HEK293 (cell line): ENCODE measurements at regions not wholly inside any gene's neighbourhood (a gene's known extent, or its start where the extent isn't known, plus 50 kb on each side); places are given as distances from the start of the nearest gene placed in this dataset.
A peak's percentile ranks its signal among the peaks of the same experiment; 100 is the strongest.

Experiments
- CTCF ChIA-PET: fragments of 350-600 bp; formaldehyde crosslinking; extraction: SDS; loops from one replicate; lab custom pipeline; 2021; ENCODE audit warnings: antibody characterized with exemption; lab: Yijun Ruan, JAX
- POLR2A ChIA-PET: fragments of 300-600 bp; formaldehyde crosslinking; extraction: SDS; loops from one replicate; lab custom pipeline; 2020; ENCODE audit warnings: antibody characterized with exemption, inconsistent platforms; lab: Yijun Ruan, JAX
- H3K27ac ChIP-seq: fragments of 200-500 bp; sonication (Bioruptor generic); 2 replicates; pipeline ENCODE4 v1.5.1; 2014; ENCODE audit warnings: low read depth, low read length, control low read depth, inconsistent platforms; ENCODE audit errors: extremely low read depth
- H3K36me3 ChIP-seq, 2 experiments: fragments of 200-500 bp in 1 of 2; sonication (Bioruptor generic) in 1 of 2; 1 replicate in 1 of 2; 2 replicates in 1 of 2; pipeline ENCODE4 v1.5.1; 2014 to 2017; ENCODE audit warnings: inconsistent platforms in 2 of 2, low read length in 2 of 2; ENCODE audit not compliant: control insufficient read depth in 2 of 2, insufficient read depth in 1 of 2
- H3K4me1 ChIP-seq: fragments of 200-500 bp; sonication (Bioruptor generic); 2 replicates; pipeline ENCODE4 v1.5.1; 2014; ENCODE audit warnings: mild to moderate bottlenecking, low read length, inconsistent platforms; ENCODE audit not compliant: control insufficient read depth, insufficient read depth
- H3K4me3 ChIP-seq: 2 replicates; pipeline ENCODE4 v1.5.1; 2011; ENCODE audit warnings: low read depth, mild to moderate bottlenecking, control low read depth, low read length, moderate library complexity
- H3K9me3 ChIP-seq: fragments of 200-500 bp; sonication (Bioruptor generic); 2 replicates; pipeline ENCODE4 v1.5.1; 2014; ENCODE audit warnings: low read depth, low read length, inconsistent platforms; ENCODE audit not compliant: control insufficient read depth, insufficient read depth
- EGR2 ChIP-seq: fragments of 450-650 bp; formaldehyde crosslinking; IDR thresholded peaks from 2 replicates; pipeline ENCODE4 v1.5.1; 2016; ENCODE audit warnings: low read depth, missing biosample characterization, missing genetic modification characterization
- KLF1 ChIP-seq: fragments of 450-650 bp; formaldehyde crosslinking; IDR thresholded peaks from 2 replicates; pipeline ENCODE4 v1.5.1; 2016; ENCODE audit warnings: missing biosample characterization, missing genetic modification characterization
- PBX3 ChIP-seq: sonication (generic); formaldehyde crosslinking; IDR thresholded peaks from 2 replicates; pipeline ENCODE4 v1.8.1; 2022; ENCODE audit warnings: mild to moderate bottlenecking, moderate library complexity, missing genetic modification reagents
- REPIN1 ChIP-seq: fragments of 450-650 bp; formaldehyde crosslinking; IDR thresholded peaks from 2 replicates; pipeline ENCODE4 v1.5.1; 2017; ENCODE audit warnings: missing biosample characterization, missing genetic modification characterization, low read depth
- SP7 ChIP-seq: fragments of 450-650 bp; formaldehyde crosslinking; IDR thresholded peaks from 2 replicates; pipeline ENCODE4 v1.5.1; 2016; ENCODE audit warnings: missing biosample characterization, missing genetic modification characterization
- ZBTB17 ChIP-seq: fragments of 450-650 bp; formaldehyde crosslinking; IDR thresholded peaks from 2 replicates; pipeline ENCODE4 v1.5.1; 2016; ENCODE audit warnings: missing biosample characterization, missing genetic modification characterization
- ZBTB21 ChIP-seq: fragments of 450-650 bp; formaldehyde crosslinking; IDR thresholded peaks from 2 replicates; pipeline ENCODE4 v1.5.1; 2017; ENCODE audit warnings: missing biosample characterization, missing genetic modification characterization
- ZBTB8A ChIP-seq: fragments of 450-650 bp; formaldehyde crosslinking; IDR thresholded peaks from 2 replicates; pipeline ENCODE4 v1.5.1; 2016; ENCODE audit warnings: missing biosample characterization, missing genetic modification characterization
- ZFHX2 ChIP-seq: fragments of 450-650 bp; formaldehyde crosslinking; conservative IDR thresholded peaks from 2 replicates; pipeline ENCODE4 v1.5.1; 2016; ENCODE audit warnings: missing biosample characterization, missing genetic modification characterization
- ZNF114 ChIP-seq: fragments of 450-650 bp; formaldehyde crosslinking; IDR thresholded peaks from 2 replicates; pipeline ENCODE4 v1.5.0; 2017; ENCODE audit warnings: missing biosample characterization, missing genetic modification characterization
- ZNF121 ChIP-seq: fragments of 450-650 bp; formaldehyde crosslinking; IDR thresholded peaks from 2 replicates; pipeline ENCODE4 v1.5.1; 2016; ENCODE audit warnings: missing biosample characterization, missing genetic modification characterization
- ZNF132 ChIP-seq: fragments of 450-650 bp; formaldehyde crosslinking; IDR thresholded peaks from 2 replicates; pipeline ENCODE4 v1.5.1; 2017; ENCODE audit warnings: missing biosample characterization, missing genetic modification characterization, borderline replicate concordance
- ZNF157 ChIP-seq: fragments of 450-650 bp; formaldehyde crosslinking; IDR thresholded peaks from 2 replicates; pipeline ENCODE4 v1.5.1; 2016; ENCODE audit warnings: missing biosample characterization, missing genetic modification characterization
- ZNF248 ChIP-seq: fragments of 450-650 bp; formaldehyde crosslinking; IDR thresholded peaks from 2 replicates; pipeline ENCODE4 v1.5.1; 2017; ENCODE audit warnings: missing biosample characterization, missing genetic modification characterization
- ZNF324 ChIP-seq: fragments of 450-650 bp; formaldehyde crosslinking; IDR thresholded peaks from 2 replicates; pipeline ENCODE4 v1.5.1; 2016; ENCODE audit warnings: missing biosample characterization, missing genetic modification characterization
- ZNF366 ChIP-seq: fragments of 450-650 bp; formaldehyde crosslinking; conservative IDR thresholded peaks from 2 replicates; pipeline ENCODE4 v1.5.1; 2016; ENCODE audit warnings: missing biosample characterization, missing genetic modification characterization
- ZNF555 ChIP-seq: fragments of 450-650 bp; formaldehyde crosslinking; conservative IDR thresholded peaks from 2 replicates; pipeline ENCODE4 v1.5.1; 2017; ENCODE audit warnings: missing biosample characterization, mild to moderate bottlenecking, missing genetic modification characterization, inconsistent platforms
- ZNF621 ChIP-seq: fragments of 450-650 bp; formaldehyde crosslinking; IDR thresholded peaks from 2 replicates; pipeline ENCODE4 v1.5.1; 2017; ENCODE audit warnings: missing biosample characterization, missing genetic modification characterization
- ZNF624 ChIP-seq: fragments of 450-650 bp; formaldehyde crosslinking; IDR thresholded peaks from 2 replicates; pipeline ENCODE4 v1.5.1; 2017; ENCODE audit warnings: missing biosample characterization, missing genetic modification characterization
- ZNF707 ChIP-seq: fragments of 450-650 bp; formaldehyde crosslinking; IDR thresholded peaks from 2 replicates; pipeline ENCODE4 v1.5.1; 2016; ENCODE audit warnings: missing biosample characterization, missing genetic modification characterization
- TF ChIP-seq, protein P1 (sequence below): fragments of 450-650 bp; formaldehyde crosslinking; IDR thresholded peaks from 2 replicates; pipeline ENCODE4 v1.5.1; 2016; ENCODE audit warnings: missing biosample characterization, missing genetic modification characterization
- TF ChIP-seq, protein P2 (sequence below): fragments of 450-650 bp; formaldehyde crosslinking; IDR thresholded peaks from 2 replicates; pipeline ENCODE4 v1.5.1; 2017; ENCODE audit warnings: missing biosample characterization, missing genetic modification characterization

GRCh38 chr2:236693531-236693930, 123.9 kb downstream of the ACKR3 start:
- H3K27ac ChIP-seq: no peak overlapping the region
- POLR2A ChIA-PET: no interaction called here
- CTCF ChIA-PET: interaction anchor here (1.1 kb wide), 1 partner anchor 180 kb away, joined by 3 read pairs; no protein-coding TSS in a partner anchor
- TF ChIP-seq ZBTB21: no peak
- no peak for TF ChIP-seq ZBTB8A (tag by site-specific recombination)
- no peak for TF ChIP-seq ZNF114 (tag by site-specific recombination)
- TF ChIP-seq ZNF324 (tag by site-specific recombination): no peak
- TF ChIP-seq, all 188 proteins: peak for 0
- Histone ChIP-seq H3K9me3 (no peaks in the 10 kb centered on the region), H3K4me3 (no peak overlapping the region), H3K4me1 (peaks cover 5% of the 10 kb centered on the region; the same call in 1 of the 2 replicates), H3K36me3 (no peaks in the 10 kb centered on the region)

- CTCF ChIA-PET: interaction anchor here (0.6 to 1.1 kb wide), 3 partner anchors 34 to 771 kb away, joined by 3 read pairs; no protein-coding TSS in a partner anchor
- H3K4me3 ChIP-seq: no peak overlapping the region
- H3K36me3 ChIP-seq: no peaks in the 10 kb centered on the region
- POLR2A ChIA-PET: no interaction called here
- TF ChIP-seq ZNF555 (no peak), ZNF624 (tag by site-specific recombination) (no peak), PBX3 (CRISPR knock-in tag) (no peak), REPIN1 (tag by site-specific recombination) (no peak), ZNF157 (tag by site-specific recombination) (no peak), ZNF366 (tag by site-specific recombination) (no peak), ZNF121 (tag by site-specific recombination) (no peak), ZNF248 (tag by site-specific recombination) (no peak), ZNF132 (tag by site-specific recombination) (no peak)
- TF ChIP-seq, protein P1, sequence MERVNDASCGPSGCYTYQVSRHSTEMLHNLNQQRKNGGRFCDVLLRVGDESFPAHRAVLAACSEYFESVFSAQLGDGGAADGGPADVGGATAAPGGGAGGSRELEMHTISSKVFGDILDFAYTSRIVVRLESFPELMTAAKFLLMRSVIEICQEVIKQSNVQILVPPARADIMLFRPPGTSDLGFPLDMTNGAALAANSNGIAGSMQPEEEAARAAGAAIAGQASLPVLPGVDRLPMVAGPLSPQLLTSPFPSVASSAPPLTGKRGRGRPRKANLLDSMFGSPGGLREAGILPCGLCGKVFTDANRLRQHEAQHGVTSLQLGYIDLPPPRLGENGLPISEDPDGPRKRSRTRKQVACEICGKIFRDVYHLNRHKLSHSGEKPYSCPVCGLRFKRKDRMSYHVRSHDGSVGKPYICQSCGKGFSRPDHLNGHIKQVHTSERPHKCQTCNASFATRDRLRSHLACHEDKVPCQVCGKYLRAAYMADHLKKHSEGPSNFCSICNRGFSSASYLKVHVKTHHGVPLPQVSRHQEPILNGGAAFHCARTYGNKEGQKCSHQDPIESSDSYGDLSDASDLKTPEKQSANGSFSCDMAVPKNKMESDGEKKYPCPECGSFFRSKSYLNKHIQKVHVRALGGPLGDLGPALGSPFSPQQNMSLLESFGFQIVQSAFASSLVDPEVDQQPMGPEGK (tag by site-specific recombination): no peak
- TF ChIP-seq, protein P2, sequence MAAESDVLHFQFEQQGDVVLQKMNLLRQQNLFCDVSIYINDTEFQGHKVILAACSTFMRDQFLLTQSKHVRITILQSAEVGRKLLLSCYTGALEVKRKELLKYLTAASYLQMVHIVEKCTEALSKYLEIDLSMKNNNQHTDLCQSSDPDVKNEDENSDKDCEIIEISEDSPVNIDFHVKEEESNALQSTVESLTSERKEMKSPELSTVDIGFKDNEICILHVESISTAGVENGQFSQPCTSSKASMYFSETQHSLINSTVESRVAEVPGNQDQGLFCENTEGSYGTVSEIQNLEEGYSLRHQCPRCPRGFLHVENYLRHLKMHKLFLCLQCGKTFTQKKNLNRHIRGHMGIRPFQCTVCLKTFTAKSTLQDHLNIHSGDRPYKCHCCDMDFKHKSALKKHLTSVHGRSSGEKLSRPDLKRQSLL (tag by site-specific recombination): no peak
- no peaks in the 10 kb centered on the region for H3K4me1 ChIP-seq
- no peaks in the 10 kb centered on the region for H3K9me3 ChIP-seq
- H3K27ac ChIP-seq: no peak overlapping the region
Observed at GRCh38 chr2:236694146-236694888, 124.7 kb downstream of the ACKR3 start.

- TF ChIP-seq ZFHX2 (tag by site-specific recombination): peak; percentile 94
- TF ChIP-seq ZBTB17 (tag by site-specific recombination): no peak
- TF ChIP-seq EGR2 (tag by site-specific recombination): peak; percentile 99
- no peak for TF ChIP-seq SP7 (tag by site-specific recombination)
- peak; percentile 56 for TF ChIP-seq KLF1 (tag by site-specific recombination)
- no peak for TF ChIP-seq ZNF707 (tag by site-specific recombination)
- no peak for TF ChIP-seq ZNF621 (tag by site-specific recombination)
- Histone ChIP-seq H3K4me3 (no peak overlapping the region), H3K4me1 (no peaks in the 10 kb centered on the region), H3K9me3 (no peaks in the 10 kb centered on the region), H3K36me3 (no peaks in the 10 kb centered on the region), H3K27ac (no peak overlapping the region)
- ChIA-PET POLR2A (no interaction called here), CTCF (no interaction called here)
Observed at GRCh38 chr2:236696834-236697233, 127.2 kb downstream of the ACKR3 start.
